Testis (tissue), 2 donors: ENCODE measurements at regions not wholly inside any gene's neighbourhood (a gene's known extent, or its start where the extent isn't known, plus 50 kb on each side); places are given as distances from the start of the nearest gene placed in this dataset.

ENCODE experiments used
- CTCF ChIP-seq, 3 experiments: fragments of 450-650 bp in 2 of 3; fragments of 200-600 bp in 1 of 3; sonication (generic) in 1 of 3; IDR thresholded peaks; one replicate each; pipeline ENCODE4 v1.5.1; 2016 to 2019; ENCODE audit warnings: antibody characterized with exemption in 3 of 3, mild to moderate bottlenecking in 2 of 3, moderate library complexity in 1 of 3
- POLR2A ChIP-seq: fragments of 450-650 bp; IDR thresholded peaks from one replicate; pipeline ENCODE4 v1.6.1; 2017; ENCODE audit warnings: antibody characterized with exemption, mild to moderate bottlenecking, moderate library complexity

DNA sequence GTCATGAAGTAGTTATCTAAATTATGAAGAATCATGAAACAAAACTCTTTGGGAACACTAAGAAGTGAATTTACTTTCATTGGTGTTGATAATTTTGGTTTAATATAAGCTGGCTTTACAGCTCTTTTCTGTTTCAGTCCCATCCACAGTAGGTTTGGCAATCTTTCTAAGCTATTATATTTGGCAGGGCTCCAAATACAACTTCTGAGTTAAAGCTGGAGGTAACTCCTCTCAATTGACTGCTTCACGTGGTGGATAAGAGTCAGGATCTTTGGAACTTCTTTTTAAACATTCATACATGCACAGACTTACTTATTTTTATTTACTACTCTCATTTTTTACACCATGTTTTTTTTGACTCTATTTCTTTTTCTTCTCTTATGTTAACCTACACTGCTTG is 106.5 kb upstream of the EPHA3 start:
- no peak for TF ChIP-seq CTCF (IDR thresholded peaks at IDR 0.05)
- TF ChIP-seq POLR2A: no peak
